ENCODE measurements at regions not wholly inside any gene's neighbourhood (a gene's known extent, or its start where the extent isn't known, plus 50 kb on each side); places are given as distances from the start of the nearest gene placed in this dataset.

GRCh38 chrX:26409636-26410035 lies 193.7 kb downstream of the MAGEB5 start:
- no peak for TF ChIP-seq CTCF (IDR thresholded peaks at IDR 0.05)
- no peak for TF ChIP-seq POLR2A (IDR thresholded peaks at IDR 0.05)
